K562 (cell line): ENCODE measurements at regions not wholly inside any gene's neighbourhood (a gene's known extent, or its start where the extent isn't known, plus 50 kb on each side); places are given as distances from the start of the nearest gene placed in this dataset.

ENCODE experiments used
- ATAC-seq: fragments of 200-7000 bp; cut with Tn5 transposase; 3 replicates; pipeline ENCODE4 v1.9.1; 2020; ENCODE audit warnings: moderate library complexity
- BruUV-seq: library from RNA; stranded (reverse); fragments of 400-500 nt; replicated peaks from 2 replicates; lab custom pipeline; 2021; lab: Mats Ljungman, UMichigan
- CTCF ChIA-PET: fragments of 300-600 bp; formaldehyde crosslinking; extraction: SDS; loops from one replicate; lab custom pipeline; 2021; ENCODE audit warnings: low intra/inter-chr PET ratio; lab: Yijun Ruan, JAX
- POLR2A ChIA-PET: fragments of 300-600, 350-650 bp; sonication (Branson Sonifier 250); formaldehyde crosslinking; extraction: SDS; loops from one replicate; lab custom pipeline; 2021; ENCODE audit warnings: antibody characterized with exemption, inconsistent platforms; lab: Yijun Ruan, JAX
- DNase-seq, 4 experiments: peaks; one replicate each; pipeline versions ENCODE4 v3.0.0 to v3.0.0-alpha.2; 2011 to 2018; ENCODE audit warnings: low spot score in 3 of 4, mixed read lengths in 3 of 4; ENCODE audit errors: extremely low read depth in 1 of 4
- FAIRE-seq: peaks from 2 replicates; lab custom pipeline; 2011; peaks lifted over from hg19 to GRCh38; lab: Jason Lieb, UNC
- H2AFZ ChIP-seq: 2 replicates; pipeline ENCODE4 v1.6.0; 2011; ENCODE audit warnings: low read depth, low read length, control low read depth, inconsistent platforms
- H3K27ac ChIP-seq: fragments of 200-600 bp; 3 replicates; pipeline ENCODE4 v1.8.0; 2011; ENCODE audit warnings: low read depth, mild to moderate bottlenecking, control low read depth, inconsistent platforms, low read length, moderate library complexity, mixed read lengths; ENCODE audit errors: extremely low read depth
- H3K27me3 ChIP-seq, 2 experiments: fragments of 300-600 bp in 1 of 2; 2 replicates in 1 of 2; 3 replicates in 1 of 2; pipeline versions ENCODE4 v1.6.0 to v1.8.0; 2011; ENCODE audit warnings: inconsistent platforms in 2 of 2, low read length in 2 of 2, mild to moderate bottlenecking in 1 of 2, mixed read lengths in 1 of 2, moderate library complexity in 1 of 2; ENCODE audit not compliant: control insufficient read depth in 2 of 2, insufficient read depth in 2 of 2
- H3K36me3 ChIP-seq: fragments of 300-600 bp; 3 replicates; pipeline ENCODE4 v1.8.0; 2011; ENCODE audit warnings: mild to moderate bottlenecking, low read length, inconsistent platforms; ENCODE audit not compliant: control insufficient read depth, insufficient read depth
- H3K4me1 ChIP-seq, 2 experiments: fragments of 200-600 bp in 1 of 2; replicated peaks in 1 of 2; 2 replicates in 1 of 2; 3 replicates in 1 of 2; pipeline versions ENCODE4 v1.5.1 to v1.8.0; 2011; ENCODE audit warnings: inconsistent platforms in 2 of 2, low read length in 2 of 2, mild to moderate bottlenecking in 1 of 2, mixed read lengths in 1 of 2, moderate library complexity in 1 of 2; ENCODE audit not compliant: control insufficient read depth in 2 of 2, insufficient read depth in 2 of 2
- H3K4me2 ChIP-seq: 2 replicates; pipeline ENCODE4 v1.6.1; 2011; ENCODE audit warnings: low read length, control low read depth, inconsistent platforms, mixed read lengths; ENCODE audit not compliant: insufficient read depth
- H3K4me3 ChIP-seq: fragments of 200-600 bp; sonication (generic), shearing (Covaris generic); 2 replicates; pipeline ENCODE4 v1.5.1; 2016; ENCODE audit warnings: control low read depth, inconsistent platforms
- H3K79me2 ChIP-seq: fragments of 200-600 bp; 3 replicates; pipeline ENCODE4 v1.8.0; 2011; ENCODE audit warnings: low read length, inconsistent platforms; ENCODE audit not compliant: control insufficient read depth, insufficient read depth
- H3K9ac ChIP-seq, 2 experiments: 2 replicates each; pipeline versions ENCODE4 v1.6.0 to v1.6.1; 2011; ENCODE audit warnings: low read depth in 2 of 2, low read length in 2 of 2, control low read depth in 1 of 2, inconsistent platforms in 1 of 2, mild to moderate bottlenecking in 1 of 2, mixed read lengths in 1 of 2; ENCODE audit not compliant: insufficient read depth in 1 of 2
- H3K9me1 ChIP-seq: one replicate; pipeline ENCODE4 v1.6.0; 2011; ENCODE audit warnings: inconsistent platforms, mild to moderate bottlenecking, low read length, moderate library complexity; ENCODE audit not compliant: control insufficient read depth, insufficient read depth
- H3K9me3 ChIP-seq: replicated peaks from 2 replicates; pipeline ENCODE4 v1.5.1; 2011; ENCODE audit warnings: low read depth, low read length, inconsistent platforms; ENCODE audit not compliant: control insufficient read depth, insufficient read depth
- H4K20me1 ChIP-seq: replicated peaks from 2 replicates; pipeline ENCODE4 v1.6.1; 2011; ENCODE audit warnings: low read length, inconsistent platforms, mixed read lengths; ENCODE audit not compliant: control insufficient read depth, insufficient read depth
- ARID2 ChIP-seq: fragments of 450-650 bp; IDR thresholded peaks from 2 replicates; pipeline ENCODE4 v1.6.1; 2017; ENCODE audit warnings: antibody characterized with exemption, mild to moderate bottlenecking
- ETV1 ChIP-seq: fragments of 450-650 bp; conservative IDR thresholded peaks from 2 replicates; pipeline ENCODE4 v1.6.1; 2016; ENCODE audit warnings: missing genetic modification characterization, control low read depth, low read depth, missing compliant biosample characterization
- FOXM1 ChIP-seq, 2 experiments: fragments of 450-650 bp in 1 of 2; sonication (generic) in 1 of 2; formaldehyde crosslinking in 1 of 2; IDR thresholded peaks; 2 replicates each; pipeline versions ENCODE4 v1.6.1 to v1.9.0; 2017 to 2022; ENCODE audit warnings: low read depth in 2 of 2, mild to moderate bottlenecking in 2 of 2, missing genetic modification reagents in 1 of 2, moderate library complexity in 1 of 2
- U2AF1 ChIP-seq: fragments of 200-400 bp; formaldehyde crosslinking; optimal IDR thresholded peaks from 2 replicates; pipeline ENCODE3; 2017; ENCODE audit warnings: mild to moderate bottlenecking, low read depth, low read length, moderate library complexity
- WGBS: fragments of 100-300 bp; shearing (Covaris generic); methylation state at CpG from one replicate; pipeline ENCODE4 v1.1.6; 2016; ENCODE audit warnings: low coverage, mixed read lengths; ENCODE audit not compliant: insufficient coverage; ENCODE audit errors: missing lambda C conversion rate; 5-methylcytosine and 5-hydroxymethylcytosine counted together
- in situ Hi-C: fragments of 300-500 bp; cut with MboI; formaldehyde crosslinking; loops from 4 replicates; pipeline ENCODE4 v1.15.0; 2018; ENCODE audit warnings: inconsistent platforms, mixed read lengths
- intact Hi-C: fragments of 100-400 bp; cut with micrococcal nuclease; formaldehyde crosslinking; loops from 2 replicates; pipeline ENCODE4 v1.14.2; 2022

- Histone ChIP-seq H3K9me1 (no peaks in the 10 kb centered on the region), H3K4me3 (no peak overlapping the region), H3K9me3 (no peaks in the 10 kb centered on the region), H3K4me2 (no peak overlapping the region), H3K79me2 (no peaks in the 10 kb centered on the region), H3K36me3 (no peaks in the 10 kb centered on the region), H3K9ac (no peak overlapping the region), H4K20me1 (no peaks in the 10 kb centered on the region), H3K27me3 (peaks cover 0 to 8% of the 10 kb centered on the region in 2 experiments; a peak in 2 of 5 replicates), H3K27ac (no peak overlapping the region), H2AFZ (no peak overlapping the region), H3K4me1 (no peaks in the 10 kb centered on the region)
- ChIA-PET CTCF (no interaction called here), POLR2A (interaction anchor here (0.6 kb wide), 1 partner anchor 1001 kb away, joined by 3 read pairs; no protein-coding TSS in a partner anchor)
- WGBS, result 8% methylated on average over 9 of the region's 10 CpGs
- in situ Hi-C loops (no loop called here), intact Hi-C loops (no loop called here)
- ATAC-seq (no peak), FAIRE-seq (no peak), DNase-seq (no peak)
- TF ChIP-seq FOXM1 (IDR thresholded peaks at IDR 0.05; ENCODE audit: low read depth) (no peak), FOXM1 (CRISPR knock-in tag; IDR thresholded peaks at IDR 0.05; ENCODE audit: low read depth) (no peak), ARID2 (no peak), U2AF1 (no peak)
- BruUV-seq, result no TSS peak
Observed at GRCh38 chr14:101005447-101005846, 101.9 kb upstream of the RTL1 start.

GRCh38 chr14:101006008-101006407, 102.5 kb upstream of the RTL1 start:
- FAIRE-seq (no peak), ATAC-seq (no peak), DNase-seq (no peak)
- Histone ChIP-seq H2AFZ (no peak overlapping the region), H3K4me3 (no peak overlapping the region), H3K9me3 (no peaks in the 10 kb centered on the region), H3K4me1 (no peaks in the 10 kb centered on the region), H3K36me3 (no peaks in the 10 kb centered on the region), H3K4me2 (no peak overlapping the region), H4K20me1 (no peaks in the 10 kb centered on the region), H3K79me2 (no peaks in the 10 kb centered on the region), H3K27me3 (peaks cover 0 to 8% of the 10 kb centered on the region in 2 experiments; a peak in 2 of 5 replicates), H3K9me1 (no peaks in the 10 kb centered on the region), H3K9ac (no peak overlapping the region)
- no TSS peak for BruUV-seq
- ChIA-PET POLR2A (interaction anchor here (0.6 kb wide), 1 partner anchor 1000 kb away, joined by 3 read pairs; no protein-coding TSS in a partner anchor), CTCF (no interaction called here)
- intact Hi-C loops (no loop called here), in situ Hi-C loops (no loop called here)
- WGBS, result 34% methylated on average over 9 of the region's 9 CpGs
- no peak for TF ChIP-seq ETV1 (tag)
- TF ChIP-seq, all 486 proteins: peak for 0
- no peak overlapping the region for H3K27ac ChIP-seq
